GM12891 (cell line): ENCODE measurements at regions not wholly inside any gene's neighbourhood (a gene's known extent, or its start where the extent isn't known, plus 50 kb on each side); places are given as distances from the start of the nearest gene placed in this dataset.

Experiments
- POLR2A ChIP-seq: IDR thresholded peaks from 2 replicates; pipeline ENCODE4 v1.6.1; 2011; ENCODE audit warnings: low read depth, low read length, control low read depth
- POLR2AphosphoS5 ChIP-seq: IDR thresholded peaks from 2 replicates; pipeline ENCODE4 v1.6.1; 2011; ENCODE audit warnings: low read depth, low read length, control low read depth

DNA sequence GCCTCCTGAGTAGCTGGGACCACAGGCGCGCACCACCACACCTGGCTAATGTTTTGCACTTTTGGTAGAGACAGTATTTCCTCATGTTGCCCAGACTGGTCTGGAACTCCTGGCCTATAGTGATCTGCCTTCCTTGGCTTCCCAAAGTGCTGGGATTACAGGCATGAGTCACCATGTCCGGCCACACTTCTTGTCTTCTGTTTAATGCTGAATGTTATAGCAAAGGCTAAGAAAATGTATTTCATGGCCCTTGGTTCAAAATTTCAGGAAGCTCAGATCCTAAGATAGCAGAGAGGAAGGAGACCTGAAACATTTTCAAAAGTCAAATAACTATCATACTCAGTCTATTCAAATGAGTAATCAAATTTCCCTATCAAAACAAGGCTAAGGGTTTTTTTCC lies 229.6 kb downstream of the BAMBI start:
- no peak for TF ChIP-seq POLR2A
- no peak for TF ChIP-seq POLR2AphosphoS5
